ENCODE measurements at regions not wholly inside any gene's neighbourhood (a gene's known extent, or its start where the extent isn't known, plus 50 kb on each side); places are given as distances from the start of the nearest gene placed in this dataset.

DNA sequence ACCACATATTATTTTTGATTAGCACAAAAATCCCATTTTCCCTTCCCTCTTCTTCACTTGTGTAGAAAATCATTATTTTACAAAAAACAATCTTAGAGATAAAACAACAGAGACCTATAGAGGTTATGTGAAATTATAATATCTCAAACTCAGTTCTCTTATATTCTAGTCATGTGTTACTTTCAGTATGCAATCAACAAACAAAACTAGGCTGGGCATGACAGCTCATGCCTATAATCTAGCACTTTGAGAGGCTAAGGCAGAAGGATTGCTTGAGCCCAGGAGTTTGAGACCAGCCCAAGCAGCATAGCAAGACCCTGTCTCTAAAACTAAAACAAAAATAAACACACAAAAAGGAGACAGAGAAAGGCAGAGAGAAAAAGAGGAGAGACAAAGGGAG is 211.4 kb upstream of the SGK1 start:
- H3K9me3 ChIP-seq, result no peaks in the 10 kb centered on the region
- no peaks in the 10 kb centered on the region for H3K36me3 ChIP-seq
- DNase-seq, result no peak
- intact Hi-C loops (cut with DNase I), result no loop called here
- H3K27me3 ChIP-seq, result no peaks in the 10 kb centered on the region
- no peaks in the 10 kb centered on the region for H3K4me1 ChIP-seq
- TF ChIP-seq, protein P1, sequence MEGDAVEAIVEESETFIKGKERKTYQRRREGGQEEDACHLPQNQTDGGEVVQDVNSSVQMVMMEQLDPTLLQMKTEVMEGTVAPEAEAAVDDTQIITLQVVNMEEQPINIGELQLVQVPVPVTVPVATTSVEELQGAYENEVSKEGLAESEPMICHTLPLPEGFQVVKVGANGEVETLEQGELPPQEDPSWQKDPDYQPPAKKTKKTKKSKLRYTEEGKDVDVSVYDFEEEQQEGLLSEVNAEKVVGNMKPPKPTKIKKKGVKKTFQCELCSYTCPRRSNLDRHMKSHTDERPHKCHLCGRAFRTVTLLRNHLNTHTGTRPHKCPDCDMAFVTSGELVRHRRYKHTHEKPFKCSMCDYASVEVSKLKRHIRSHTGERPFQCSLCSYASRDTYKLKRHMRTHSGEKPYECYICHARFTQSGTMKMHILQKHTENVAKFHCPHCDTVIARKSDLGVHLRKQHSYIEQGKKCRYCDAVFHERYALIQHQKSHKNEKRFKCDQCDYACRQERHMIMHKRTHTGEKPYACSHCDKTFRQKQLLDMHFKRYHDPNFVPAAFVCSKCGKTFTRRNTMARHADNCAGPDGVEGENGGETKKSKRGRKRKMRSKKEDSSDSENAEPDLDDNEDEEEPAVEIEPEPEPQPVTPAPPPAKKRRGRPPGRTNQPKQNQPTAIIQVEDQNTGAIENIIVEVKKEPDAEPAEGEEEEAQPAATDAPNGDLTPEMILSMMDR (IDR thresholded peaks at IDR 0.05), result no peak
- H3K9ac ChIP-seq (ENCODE audit: low read depth in 2 of 2, low read length in 2 of 2), result no peak overlapping the region
- H3K27ac ChIP-seq, result no peak overlapping the region
- H3K4me3 ChIP-seq, result no peak overlapping the region

DNA sequence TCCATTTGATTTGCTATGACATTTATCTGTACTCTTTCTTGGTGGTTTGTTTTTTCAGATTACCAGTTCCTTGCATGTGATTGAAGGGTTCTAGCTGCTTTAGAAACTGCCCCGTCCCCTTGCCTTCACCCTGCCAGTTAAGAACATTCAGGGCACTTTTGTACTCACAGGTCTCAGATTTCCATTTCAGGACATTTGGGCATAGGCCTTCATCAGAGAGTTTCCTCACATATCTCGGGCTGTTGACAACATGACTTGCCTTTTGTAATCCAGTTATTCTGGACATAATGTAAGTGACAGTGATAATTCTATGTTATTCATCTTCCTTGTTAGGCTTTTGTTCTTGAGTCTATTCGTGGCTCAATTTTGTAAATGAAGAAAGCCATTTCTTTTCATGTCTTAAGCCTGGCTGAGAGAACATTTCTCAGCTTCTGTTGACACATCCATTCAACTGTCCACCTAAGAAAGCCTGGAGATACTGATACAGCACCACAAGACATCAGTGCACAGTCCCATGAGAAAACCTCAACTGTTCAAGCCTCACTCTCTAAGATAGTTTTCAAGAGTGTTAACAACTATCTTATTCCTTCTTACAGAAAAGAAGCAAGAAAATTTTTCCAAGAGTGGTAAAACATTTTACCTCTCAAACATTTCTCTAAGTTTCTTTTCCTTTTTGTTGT is 209.3 kb upstream of the SGK1 start:
- H3K27me3 ChIP-seq, result no peaks in the 10 kb centered on the region
- DNase-seq, result no peak
- intact Hi-C loops (cut with DNase I), result no loop called here
- no peak overlapping the region for H3K4me3 ChIP-seq
- H3K27ac ChIP-seq, result no peak overlapping the region
- no peak overlapping the region for H3K9ac ChIP-seq (ENCODE audit: low read depth in 2 of 2, low read length in 2 of 2)
- no peaks in the 10 kb centered on the region for H3K36me3 ChIP-seq
- H3K4me1 ChIP-seq, result no peaks in the 10 kb centered on the region
- no peaks in the 10 kb centered on the region for H3K9me3 ChIP-seq
- TF ChIP-seq, protein P1 (IDR thresholded peaks at IDR 0.05), result no peak

DNA sequence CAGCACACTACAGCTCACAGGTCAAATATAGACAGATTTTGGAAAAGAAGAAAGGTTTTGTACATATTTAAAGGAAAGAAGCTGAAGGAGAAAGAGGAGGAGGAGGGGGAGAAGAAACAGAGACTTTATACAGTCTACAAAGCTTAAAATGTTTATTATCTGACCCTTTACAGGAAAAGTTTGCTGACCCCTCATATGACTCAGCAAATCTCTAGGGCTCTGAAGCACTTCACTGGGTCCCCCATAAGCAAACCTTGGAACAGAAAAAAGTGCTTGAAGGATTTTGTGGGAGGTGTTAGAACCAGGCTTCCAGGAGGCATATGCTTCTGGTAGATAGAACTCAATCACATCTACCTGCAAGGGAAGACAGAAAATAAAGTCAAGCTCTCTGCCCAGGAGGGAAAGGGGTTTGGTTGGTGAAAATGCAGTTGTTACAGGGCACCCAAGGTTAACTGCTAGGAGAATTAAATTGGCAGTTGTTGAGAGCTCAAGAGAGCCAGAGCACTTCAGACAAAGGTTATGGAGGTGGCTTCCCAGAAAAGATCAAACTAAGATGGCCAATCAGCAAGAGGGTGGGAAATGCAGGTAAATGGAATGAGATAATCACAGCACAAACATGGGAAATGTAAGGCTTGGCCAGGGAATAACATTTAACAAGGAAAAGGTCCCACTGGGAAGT is 207.4 kb upstream of the SGK1 start:
- Histone ChIP-seq H3K27me3 (no peaks in the 10 kb centered on the region), H3K27ac (no peak overlapping the region), H3K9ac (ENCODE audit: low read depth in 2 of 2, low read length in 2 of 2) (no peak overlapping the region), H3K4me1 (no peaks in the 10 kb centered on the region), H3K36me3 (no peaks in the 10 kb centered on the region), H3K4me3 (no peak overlapping the region), H3K9me3 (no peaks in the 10 kb centered on the region)
- intact Hi-C loops (cut with DNase I), result no loop called here
- TF ChIP-seq, protein P1 (IDR thresholded peaks at IDR 0.05), result no peak
- DNase-seq, result no peak

DNA sequence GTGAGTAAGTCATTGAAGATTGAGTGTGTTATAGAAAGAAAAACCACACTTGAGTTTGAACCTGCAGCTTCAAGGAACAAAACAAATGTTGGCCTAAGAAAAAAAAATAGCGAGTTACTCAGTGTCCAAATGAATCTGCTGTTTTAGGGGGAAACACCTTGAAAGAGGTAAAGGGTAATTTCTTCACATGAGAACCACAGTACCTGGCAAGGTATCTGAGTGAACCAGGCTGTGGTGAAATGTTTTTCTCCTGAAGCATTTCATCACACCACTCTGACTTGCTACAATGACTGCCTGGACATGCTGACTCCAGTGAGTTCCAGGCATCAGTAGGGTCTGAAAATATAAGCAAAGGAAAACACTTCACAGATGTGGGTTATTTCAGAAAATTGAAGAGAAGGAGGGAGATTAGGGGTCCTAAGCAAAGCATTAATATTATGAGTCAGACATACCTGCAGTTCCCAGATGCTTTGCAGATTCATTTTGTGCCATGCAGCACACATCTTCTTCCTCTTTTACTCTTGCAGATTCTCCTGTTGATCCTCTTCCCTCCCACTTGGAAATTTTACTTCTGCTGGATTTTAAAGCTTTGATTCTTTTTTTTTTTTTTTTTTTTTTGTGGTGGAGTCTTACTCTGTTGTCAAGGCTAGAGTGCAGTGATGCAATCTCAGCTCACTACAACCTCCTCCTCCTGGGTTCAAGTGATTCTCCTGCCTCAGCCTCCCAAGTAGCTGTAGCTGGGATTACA is 206.2 kb upstream of the SGK1 start:
- no peaks in the 10 kb centered on the region for H3K27me3 ChIP-seq
- no peaks in the 10 kb centered on the region for H3K4me1 ChIP-seq
- intact Hi-C loops (cut with DNase I), result no loop called here
- DNase-seq, result no peak
- no peak overlapping the region for H3K4me3 ChIP-seq
- TF ChIP-seq, protein P1 (IDR thresholded peaks at IDR 0.05), result no peak
- no peaks in the 10 kb centered on the region for H3K9me3 ChIP-seq
- no peak overlapping the region for H3K27ac ChIP-seq
- no peak overlapping the region for H3K9ac ChIP-seq (ENCODE audit: low read depth in 2 of 2, low read length in 2 of 2)
- H3K36me3 ChIP-seq, result no peaks in the 10 kb centered on the region

DNA sequence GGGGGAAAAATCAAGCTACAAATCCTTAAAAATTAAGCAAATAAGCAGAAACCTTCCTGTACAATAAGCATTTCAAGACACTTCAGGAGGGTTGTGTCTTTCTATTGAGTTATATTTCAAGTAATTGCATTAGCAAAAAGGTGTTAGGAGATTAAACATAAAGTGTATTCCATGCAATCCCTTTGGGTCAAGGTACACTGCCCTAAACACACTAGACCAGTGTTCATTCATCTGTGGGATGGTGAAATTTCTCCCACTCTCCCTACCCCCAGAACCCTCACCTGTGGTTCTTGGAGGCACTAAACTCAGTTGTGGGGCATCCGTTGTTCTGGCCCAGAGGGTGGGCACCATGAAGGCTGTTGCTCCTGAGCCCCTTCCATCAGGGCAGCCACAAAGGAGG is 205.1 kb upstream of the SGK1 start:
- Histone ChIP-seq H3K4me1 (no peaks in the 10 kb centered on the region), H3K27ac (no peak overlapping the region), H3K9ac (ENCODE audit: low read depth in 2 of 2, low read length in 2 of 2) (no peak overlapping the region), H3K4me3 (no peak overlapping the region), H3K9me3 (no peaks in the 10 kb centered on the region), H3K36me3 (no peaks in the 10 kb centered on the region), H3K27me3 (no peaks in the 10 kb centered on the region)
- DNase-seq, result no peak
- TF ChIP-seq, protein P1 (IDR thresholded peaks at IDR 0.05), result no peak
- intact Hi-C loops (cut with DNase I), result no loop called here

Measured in colonic mucosa (tissue), 4 donors.